Mucosa of rectum (tissue), 2 donors: ENCODE measurements at regions not wholly inside any gene's neighbourhood (a gene's known extent, or its start where the extent isn't known, plus 50 kb on each side); places are given as distances from the start of the nearest gene placed in this dataset.
"Not testable (repeated sequence)": the region's sequence is repeated elsewhere in the genome, so short reads cannot be mapped to it uniquely, and the experiment has no call there.

ENCODE experiments used
- H3K27ac ChIP-seq, 2 donors: one replicate each; pipeline ENCODE4 v1.7.0; 2013; ENCODE audit warnings: inconsistent platforms in 2 of 2, low read depth in 2 of 2, low read length in 2 of 2
- H3K27me3 ChIP-seq, 2 donors: one replicate each; pipeline ENCODE4 v1.7.0; 2013; ENCODE audit warnings: low read length in 2 of 2; ENCODE audit not compliant: control insufficient read depth in 2 of 2, insufficient read depth in 2 of 2
- H3K36me3 ChIP-seq, 2 donors: one replicate each; pipeline ENCODE4 v1.7.0; 2013; ENCODE audit warnings: low read length in 2 of 2; ENCODE audit not compliant: control insufficient read depth in 2 of 2, insufficient read depth in 2 of 2
- H3K4me1 ChIP-seq, 2 donors: one replicate each; pipeline ENCODE4 v1.7.0; 2013; ENCODE audit warnings: low read length in 2 of 2, mild to moderate bottlenecking in 1 of 2; ENCODE audit not compliant: control insufficient read depth in 2 of 2, insufficient read depth in 2 of 2
- H3K4me3 ChIP-seq, 2 donors: one replicate each; pipeline ENCODE4 v1.7.0; 2013; ENCODE audit warnings: low read length in 2 of 2
- H3K9ac ChIP-seq, 2 donors: one replicate each; pipeline ENCODE4 v1.7.0; 2013; ENCODE audit warnings: low read length in 2 of 2, low read depth in 1 of 2, mild to moderate bottlenecking in 1 of 2
- H3K9me3 ChIP-seq, 2 donors: one replicate each; pipeline ENCODE4 v1.7.0; 2013; ENCODE audit warnings: low read length in 2 of 2; ENCODE audit not compliant: control insufficient read depth in 2 of 2
- donor health status: healthy.
- donor health status: Normal muscosa, but diverticular disease.

- no peaks in the 10 kb centered on the region for H3K4me1 ChIP-seq
- no peak overlapping the region for H3K4me3 ChIP-seq
- no peaks in the 10 kb centered on the region for H3K36me3 ChIP-seq
- H3K27me3 ChIP-seq = no peaks in the 10 kb centered on the region
- H3K9me3 ChIP-seq = no peaks in the 10 kb centered on the region
- H3K9ac ChIP-seq = no peak overlapping the region
- H3K27ac ChIP-seq = no peak overlapping the region
Observed at GRCh38 chr13:71237332-71237731, 629.7 kb downstream of the DACH1 start.

- no peak overlapping the region for H3K4me3 ChIP-seq
- no peak overlapping the region for H3K27ac ChIP-seq
- no peaks in the 10 kb centered on the region for H3K36me3 ChIP-seq
- H3K9me3 ChIP-seq = no peaks in the 10 kb centered on the region
- no peaks in the 10 kb centered on the region for H3K4me1 ChIP-seq
- H3K9ac ChIP-seq = no peak overlapping the region
- H3K27me3 ChIP-seq = no peaks in the 10 kb centered on the region
Observed at GRCh38 chr13:71219698-71220415, 647.1 kb downstream of the DACH1 start.

GRCh38 chr13:71218960-71219359, 648.0 kb downstream of the DACH1 start:
- H3K36me3 ChIP-seq = no peaks in the 10 kb centered on the region
- H3K4me1 ChIP-seq = no peaks in the 10 kb centered on the region
- no peak overlapping the region for H3K4me3 ChIP-seq
- no peaks in the 10 kb centered on the region for H3K9me3 ChIP-seq
- H3K27ac ChIP-seq = no peak overlapping the region
- no peak overlapping the region for H3K9ac ChIP-seq
- H3K27me3 ChIP-seq = no peaks in the 10 kb centered on the region

- H3K9ac ChIP-seq = no peak overlapping the region
- H3K4me1 ChIP-seq = no peaks in the 10 kb centered on the region
- no peak overlapping the region for H3K27ac ChIP-seq
- H3K4me3 ChIP-seq = no peak overlapping the region
- no peaks in the 10 kb centered on the region for H3K27me3 ChIP-seq
- no peaks in the 10 kb centered on the region for H3K9me3 ChIP-seq
- H3K36me3 ChIP-seq = no peaks in the 10 kb centered on the region
Observed at GRCh38 chr13:71217827-71218226, 649.2 kb downstream of the DACH1 start.

GRCh38 chr13:71214821-71215220, 652.2 kb downstream of the DACH1 start:
- Histone ChIP-seq H3K4me3 (no peak overlapping the region), H3K9ac (no peak overlapping the region), H3K9me3 (no peaks in the 10 kb centered on the region), H3K4me1 (no peaks in the 10 kb centered on the region), H3K36me3 (no peaks in the 10 kb centered on the region), H3K27ac (no peak overlapping the region), H3K27me3 (no peaks in the 10 kb centered on the region)

GRCh38 chr13:71214357-71214756, 652.6 kb downstream of the DACH1 start:
- H3K4me3 ChIP-seq = no peak overlapping the region
- no peaks in the 10 kb centered on the region for H3K36me3 ChIP-seq
- H3K9me3 ChIP-seq = no peaks in the 10 kb centered on the region
- no peak overlapping the region for H3K9ac ChIP-seq
- H3K27me3 ChIP-seq = no peaks in the 10 kb centered on the region
- no peak overlapping the region for H3K27ac ChIP-seq
- no peaks in the 10 kb centered on the region for H3K4me1 ChIP-seq

- Histone ChIP-seq H3K27ac (no peak overlapping the region), H3K36me3 (no peaks in the 10 kb centered on the region), H3K9ac (no peak overlapping the region), H3K9me3 (no peaks in the 10 kb centered on the region), H3K27me3 (no peaks in the 10 kb centered on the region), H3K4me1 (no peaks in the 10 kb centered on the region), H3K4me3 (no peak overlapping the region)
Observed at GRCh38 chr13:71213252-71213821, 653.7 kb downstream of the DACH1 start.

GRCh38 chr13:71210861-71211260, 656.1 kb downstream of the DACH1 start:
- Histone ChIP-seq H3K27me3 (no peaks in the 10 kb centered on the region), H3K4me3 (no peak overlapping the region), H3K9me3 (no peaks in the 10 kb centered on the region), H3K36me3 (no peaks in the 10 kb centered on the region), H3K4me1 (no peaks in the 10 kb centered on the region), H3K9ac (no peak overlapping the region), H3K27ac (no peak overlapping the region)

GRCh38 chr13:71209217-71209616, 657.8 kb downstream of the DACH1 start:
- Histone ChIP-seq H3K27ac (no peak overlapping the region), H3K9me3 (no peaks in the 10 kb centered on the region), H3K4me1 (no peaks in the 10 kb centered on the region), H3K27me3 (no peaks in the 10 kb centered on the region), H3K4me3 (no peak overlapping the region), H3K9ac (no peak overlapping the region), H3K36me3 (no peaks in the 10 kb centered on the region)

- H3K4me3 ChIP-seq, H3K9me3 ChIP-seq, H3K27me3 ChIP-seq, H3K27ac ChIP-seq, H3K4me1 ChIP-seq, H3K36me3 ChIP-seq, H3K9ac ChIP-seq: not testable (repeated sequence)
Observed at GRCh38 chr13:71184583-71184982, 682.4 kb downstream of the DACH1 start.
